WTC11 (cell line): ENCODE measurements at regions not wholly inside any gene's neighbourhood (a gene's known extent, or its start where the extent isn't known, plus 50 kb on each side); places are given as distances from the start of the nearest gene placed in this dataset.

Experiments
- ATAC-seq: fragments of 200-7000 bp; cut with Tn5 transposase; 2 replicates; pipeline ENCODE4 v1.10.0; 2021; ENCODE audit warnings: mild to moderate bottlenecking, moderate library complexity
- CTCF ChIA-PET: fragments of 300-600 bp; sonication (Branson Sonifier 250); formaldehyde crosslinking; loops from one replicate; lab custom pipeline; 2021; ENCODE audit warnings: antibody characterized with exemption; lab: Charles Lee
- POLR2A ChIA-PET: fragments of 350-600 bp; sonication (Branson Sonifier 250); formaldehyde crosslinking; loops from one replicate; lab custom pipeline; 2021; ENCODE audit warnings: antibody characterized with exemption; lab: Charles Lee
- DNase-seq: peaks from one replicate; pipeline ENCODE4 v3.0.0; 2021; ENCODE audit warnings: low spot score
- H3K27ac Mint-ChIP-seq: 2 replicates; pipeline ENCODE4 v1.8.0; 2021; ENCODE audit warnings: mixed read lengths
- H3K27me3 Mint-ChIP-seq: 2 replicates; pipeline ENCODE4 v1.8.0; 2021; ENCODE audit warnings: low read depth, mild to moderate bottlenecking, moderate library complexity, mixed read lengths
- H3K36me3 Mint-ChIP-seq: 2 replicates; pipeline ENCODE4 v1.8.0; 2021; ENCODE audit warnings: mixed read lengths
- H3K4me1 Mint-ChIP-seq: 2 replicates; pipeline ENCODE4 v1.8.0; 2022; ENCODE audit warnings: mixed read lengths
- H3K4me3 Mint-ChIP-seq: 2 replicates; pipeline ENCODE4 v1.8.0; 2021; ENCODE audit warnings: mild to moderate bottlenecking, moderate library complexity, mixed read lengths
- H3K9me3 Mint-ChIP-seq: 2 replicates; pipeline ENCODE4 v1.8.0; 2021; ENCODE audit warnings: mixed read lengths
- CREB1 ChIP-seq: sonication (generic); formaldehyde crosslinking; IDR thresholded peaks from 2 replicates; pipeline ENCODE4 v1.8.0; 2023; ENCODE audit warnings: mild to moderate bottlenecking, missing genetic modification reagents
- CTCF ChIP-seq: fragments of 200-600 bp; IDR thresholded peaks from 2 replicates; pipeline ENCODE4 v1.8.0; 2022; ENCODE audit warnings: antibody characterized with exemption
- FOXP4 ChIP-seq: sonication (generic); formaldehyde crosslinking; IDR thresholded peaks from 2 replicates; pipeline ENCODE4 v1.8.0; 2022; ENCODE audit warnings: mild to moderate bottlenecking, missing genetic modification reagents
- GABPB1 ChIP-seq: sonication (generic); formaldehyde crosslinking; IDR thresholded peaks from 2 replicates; pipeline ENCODE4 v1.8.1; 2023; ENCODE audit warnings: mild to moderate bottlenecking, missing genetic modification reagents
- HMGXB4 ChIP-seq: sonication (generic); formaldehyde crosslinking; IDR thresholded peaks from 2 replicates; pipeline ENCODE4 v1.8.1; 2023; ENCODE audit warnings: mild to moderate bottlenecking, moderate library complexity, missing genetic modification reagents
- JUN ChIP-seq: sonication (generic); formaldehyde crosslinking; IDR thresholded peaks from 2 replicates; pipeline ENCODE4 v1.8.0; 2023; ENCODE audit warnings: mild to moderate bottlenecking, missing genetic modification reagents
- MYBL2 ChIP-seq: sonication (generic); formaldehyde crosslinking; IDR thresholded peaks from 2 replicates; pipeline ENCODE4 v1.8.1; 2023; ENCODE audit warnings: mild to moderate bottlenecking, moderate library complexity, missing genetic modification reagents
- NR1H2 ChIP-seq: sonication (generic); formaldehyde crosslinking; IDR thresholded peaks from 2 replicates; pipeline ENCODE4 v1.9.0; 2021; ENCODE audit warnings: mild to moderate bottlenecking, moderate library complexity, missing genetic modification reagents
- NR3C1 ChIP-seq: sonication (generic); formaldehyde crosslinking; conservative IDR thresholded peaks from 2 replicates; pipeline ENCODE4 v1.8.1; 2023; ENCODE audit warnings: low read depth, mild to moderate bottlenecking, missing genetic modification reagents
- TCF7 ChIP-seq: sonication (generic); formaldehyde crosslinking; IDR thresholded peaks from 2 replicates; pipeline ENCODE4 v1.8.0; 2022; ENCODE audit warnings: mild to moderate bottlenecking, low read depth, missing genetic modification reagents, moderate library complexity
- TEAD1 ChIP-seq: sonication (generic); formaldehyde crosslinking; IDR thresholded peaks from 2 replicates; pipeline ENCODE4 v1.8.0; 2022; ENCODE audit warnings: mild to moderate bottlenecking, missing genetic modification reagents
- ZNF281 ChIP-seq: sonication (generic); formaldehyde crosslinking; IDR thresholded peaks from 2 replicates; pipeline ENCODE4 v1.8.0; 2023; ENCODE audit warnings: mild to moderate bottlenecking, missing genetic modification reagents
- ZNF532 ChIP-seq: fragments of 250-450 bp; sonication (Bioruptor Pico); IDR thresholded peaks from 2 replicates; pipeline ENCODE4 v1.9.0; 2021; ENCODE audit warnings: mild to moderate bottlenecking, borderline replicate concordance
- TF ChIP-seq, protein P1 (sequence below): sonication (generic); formaldehyde crosslinking; IDR thresholded peaks from 2 replicates; pipeline ENCODE4 v1.8.1; 2022; ENCODE audit warnings: low read depth, mild to moderate bottlenecking, moderate library complexity, missing genetic modification reagents, borderline replicate concordance

- TF ChIP-seq HMGXB4 (CRISPR knock-in tag) (no peak), MYBL2 (no peak)
- TF ChIP-seq, all 79 proteins: peak for 0
These were observed 166.5 kb downstream of the RTP5 start (continued) for GRCh38 chr2:242035858-242036652.

GRCh38 chr2:242036653-242036950, 167.1 kb downstream of the RTP5 start:
- peaks cover 96% of the 10 kb centered on the region for H3K27me3 Mint-ChIP-seq
- no peaks in the 10 kb centered on the region for H3K36me3 Mint-ChIP-seq
- H3K4me1 Mint-ChIP-seq = peaks cover 5% of the 10 kb centered on the region
- ChIA-PET CTCF (interaction anchor here (2.8 kb wide), 1 partner anchor 86 kb away, joined by 9 read pairs; no protein-coding TSS in a partner anchor), POLR2A (no interaction called here)
- no peak overlapping the region for H3K27ac Mint-ChIP-seq
- DNase-seq (no peak), ATAC-seq (no peak)
- TF ChIP-seq NR1H2 (CRISPR knock-in tag) = no peak
- TF ChIP-seq, protein P1, sequence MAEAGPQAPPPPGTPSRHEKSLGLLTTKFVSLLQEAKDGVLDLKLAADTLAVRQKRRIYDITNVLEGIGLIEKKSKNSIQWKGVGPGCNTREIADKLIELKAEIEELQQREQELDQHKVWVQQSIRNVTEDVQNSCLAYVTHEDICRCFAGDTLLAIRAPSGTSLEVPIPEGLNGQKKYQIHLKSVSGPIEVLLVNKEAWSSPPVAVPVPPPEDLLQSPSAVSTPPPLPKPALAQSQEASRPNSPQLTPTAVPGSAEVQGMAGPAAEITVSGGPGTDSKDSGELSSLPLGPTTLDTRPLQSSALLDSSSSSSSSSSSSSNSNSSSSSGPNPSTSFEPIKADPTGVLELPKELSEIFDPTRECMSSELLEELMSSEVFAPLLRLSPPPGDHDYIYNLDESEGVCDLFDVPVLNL (CRISPR knock-in tag) = no peak
- TF ChIP-seq GABPB1 (CRISPR knock-in tag) = no peak
- no peak for TF ChIP-seq TCF7
- TF ChIP-seq FOXP4 (CRISPR knock-in tag) = no peak
- TF ChIP-seq CTCF = no peak
- TF ChIP-seq JUN (CRISPR knock-in tag) = no peak
- H3K4me3 Mint-ChIP-seq = no peak overlapping the region
- H3K9me3 Mint-ChIP-seq = no peaks in the 10 kb centered on the region

DNA sequence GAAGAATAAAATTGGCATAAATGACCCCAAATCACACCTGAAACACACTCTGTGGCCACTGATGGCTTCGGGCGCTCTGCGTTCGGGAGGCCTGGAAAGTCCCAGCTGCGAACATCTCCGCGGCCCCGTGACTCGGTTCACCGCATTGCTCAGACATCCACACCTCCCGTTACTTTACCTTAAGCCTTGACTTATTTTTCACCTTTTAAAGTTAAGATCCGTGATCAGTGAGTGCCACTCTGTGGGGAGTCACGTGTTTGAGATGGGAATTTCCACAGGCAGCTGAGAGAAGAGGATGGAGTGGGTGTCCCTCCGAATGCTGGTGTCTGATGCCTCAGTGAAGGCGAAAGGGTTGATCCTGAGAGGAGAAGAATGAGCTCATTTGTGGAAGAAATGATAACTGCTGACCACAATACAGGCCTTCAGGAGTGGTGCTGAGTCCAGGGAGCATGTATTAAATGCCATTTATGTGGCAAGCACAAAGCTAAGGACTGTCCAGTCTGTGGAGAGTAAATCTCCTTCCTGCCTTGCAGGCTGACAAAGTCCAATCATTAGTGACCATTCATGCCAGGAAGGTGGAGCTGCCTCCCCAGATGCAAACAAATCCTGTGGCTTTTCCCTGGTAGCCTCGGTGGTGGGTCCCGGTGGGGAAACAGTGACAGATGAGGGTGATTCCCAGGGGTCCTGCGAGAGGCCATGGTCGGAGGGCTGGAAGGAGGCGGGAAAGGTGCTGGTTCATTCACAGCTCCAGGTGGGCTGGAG, 168.8 kb downstream of the RTP5 start:
- Mint-ChIP-seq H3K27me3 (peaks cover 98% of the 10 kb centered on the region), H3K36me3 (no peaks in the 10 kb centered on the region), H3K27ac (no peak overlapping the region), H3K4me3 (no peak overlapping the region), H3K4me1 (peaks cover 4% of the 10 kb centered on the region), H3K9me3 (no peaks in the 10 kb centered on the region)
- ATAC-seq = no peak
- DNase-seq = no peak
- CTCF ChIA-PET = interaction anchor here (2.8 kb wide), 1 partner anchor 87 kb away, joined by 9 read pairs; no protein-coding TSS in a partner anchor
- POLR2A ChIA-PET = no interaction called here
- TF ChIP-seq CREB1 (CRISPR knock-in tag) = no peak
- TF ChIP-seq ZNF281 = no peak
- TF ChIP-seq CTCF = no peak
- TF ChIP-seq TEAD1 (CRISPR knock-in tag) = no peak
- no peak for TF ChIP-seq ZNF532 (CRISPR knock-in tag)
- no peak for TF ChIP-seq NR3C1 (CRISPR knock-in tag)
